ENCODE measurements at regions not wholly inside any gene's neighbourhood (a gene's known extent, or its start where the extent isn't known, plus 50 kb on each side); places are given as distances from the start of the nearest gene placed in this dataset.
"Not testable (repeated sequence)": the region's sequence is repeated elsewhere in the genome, so short reads cannot be mapped to it uniquely, and the experiment has no call there.

DNA sequence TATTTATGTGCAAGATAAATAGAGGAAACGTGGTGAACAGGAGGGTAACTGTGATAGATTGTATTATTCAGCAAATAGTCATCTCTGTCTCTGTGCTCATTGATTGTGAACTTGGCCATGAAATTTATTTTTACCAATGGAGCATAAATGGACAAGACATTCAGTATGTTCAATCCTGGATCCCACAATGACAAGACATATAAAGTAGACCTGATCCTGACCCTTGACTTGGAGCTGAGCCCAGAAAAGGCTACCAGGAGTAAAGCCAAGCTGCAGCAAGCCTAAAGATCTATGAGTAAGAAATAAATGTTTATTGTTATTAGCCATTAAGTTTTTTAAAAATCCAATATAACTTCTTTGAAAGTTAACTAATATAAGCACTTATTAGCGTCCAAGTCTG, 531.2 kb downstream of the PIK3C3 start:
- DNase-seq = no peak

DNA sequence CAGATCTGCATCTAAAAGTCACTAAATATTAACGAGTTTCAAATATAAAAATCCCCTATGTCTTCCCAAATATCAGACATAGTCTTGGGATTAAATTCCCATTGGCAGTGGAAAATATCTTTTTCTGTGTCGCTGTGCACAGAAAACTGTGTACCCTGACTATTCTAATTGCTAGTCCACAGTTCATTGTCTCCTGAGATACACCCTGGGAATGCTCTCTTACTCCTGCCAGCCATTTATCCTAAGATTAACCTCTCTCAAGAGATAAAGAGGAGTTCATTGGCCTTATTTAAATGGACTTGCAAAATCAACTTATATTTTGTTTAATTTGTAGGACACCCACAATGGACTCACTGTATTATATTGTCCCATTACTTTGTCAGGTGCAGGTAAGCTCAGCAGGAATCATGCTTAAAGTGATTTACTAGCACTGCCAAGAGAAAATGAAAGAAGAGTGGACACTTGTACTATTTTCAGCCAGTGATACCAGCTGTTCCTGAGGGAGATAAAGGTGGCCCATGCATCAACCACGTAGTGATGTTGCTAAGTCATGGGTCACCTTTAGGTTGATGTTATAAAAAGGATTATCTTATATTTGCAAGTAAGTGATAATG, 553.8 kb downstream of the PIK3C3 start:
- no peak for DNase-seq

DNA sequence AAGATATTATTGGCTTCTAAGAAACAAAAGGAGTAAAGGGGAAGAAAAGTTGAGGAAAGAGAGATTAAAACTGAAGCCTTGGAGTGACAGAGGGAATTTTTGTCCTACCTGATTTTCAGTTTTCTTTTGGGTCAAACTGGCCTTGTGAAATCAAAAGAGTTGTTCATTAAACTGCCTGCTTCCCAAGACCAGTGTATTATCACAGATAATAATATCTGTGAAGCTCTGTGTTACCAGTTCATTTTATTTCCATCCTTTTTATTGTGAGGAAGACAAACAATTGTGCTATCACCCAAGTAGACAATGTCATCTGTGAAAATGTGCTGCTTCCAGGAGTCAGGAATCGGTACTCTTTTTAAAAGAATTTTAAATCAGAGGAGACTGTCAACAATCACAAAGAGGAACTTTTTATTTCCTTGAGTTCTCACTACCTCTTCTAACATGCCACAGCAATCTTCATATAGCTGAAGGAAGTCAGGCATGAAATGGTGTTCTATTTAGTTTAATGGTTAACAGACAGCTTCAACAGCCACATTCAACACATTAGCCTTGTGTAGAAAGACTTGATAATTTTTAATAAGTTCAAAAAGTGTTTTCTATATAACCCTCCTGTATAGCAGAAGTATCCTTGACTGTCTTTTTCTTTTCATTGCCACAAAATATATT, 554.8 kb downstream of the PIK3C3 start:
- no peak for DNase-seq

GRCh38 chr18:42510540-42510939, 555.5 kb downstream of the PIK3C3 start:
- no peak for DNase-seq

DNA sequence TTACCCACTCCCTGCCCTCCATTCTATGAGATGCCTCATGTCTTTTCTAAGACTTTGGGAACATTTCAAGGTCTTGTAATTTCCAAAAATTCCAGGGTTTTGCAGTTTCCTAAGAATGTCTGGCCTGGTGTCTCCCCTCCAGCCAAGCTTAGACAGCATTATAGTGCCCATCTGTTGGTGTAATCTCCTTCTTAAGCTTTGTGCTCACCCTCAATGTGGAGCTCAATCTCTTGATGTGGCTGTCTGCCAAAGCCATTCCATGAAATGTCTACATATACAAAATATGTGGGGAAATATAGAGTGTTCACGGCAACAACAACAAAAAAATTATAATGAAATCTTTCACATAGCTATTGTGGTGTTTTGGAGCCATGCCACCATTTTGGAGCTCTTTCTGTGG, 558.4 kb downstream of the PIK3C3 start:
- no peak for DNase-seq

DNA sequence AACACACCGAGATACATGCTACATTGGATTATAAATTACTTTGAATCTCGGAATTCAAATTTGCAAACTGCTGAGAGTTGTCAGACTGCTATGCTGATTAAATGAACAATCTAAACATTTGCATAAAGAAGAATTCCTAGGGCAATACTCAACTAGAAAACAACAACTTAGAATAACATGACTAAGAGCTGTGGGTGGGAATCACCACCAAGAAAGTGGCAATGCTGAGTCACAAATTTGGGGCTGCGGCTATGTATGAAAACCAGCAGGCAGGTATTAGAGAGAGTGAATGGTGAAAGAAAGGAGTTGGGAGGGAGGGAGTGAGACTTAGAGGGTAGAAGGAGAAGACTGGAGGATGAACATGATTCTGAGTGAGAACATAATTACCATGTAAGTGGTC, 559.5 kb downstream of the PIK3C3 start:
- peak; percentile 9 for DNase-seq

DNA sequence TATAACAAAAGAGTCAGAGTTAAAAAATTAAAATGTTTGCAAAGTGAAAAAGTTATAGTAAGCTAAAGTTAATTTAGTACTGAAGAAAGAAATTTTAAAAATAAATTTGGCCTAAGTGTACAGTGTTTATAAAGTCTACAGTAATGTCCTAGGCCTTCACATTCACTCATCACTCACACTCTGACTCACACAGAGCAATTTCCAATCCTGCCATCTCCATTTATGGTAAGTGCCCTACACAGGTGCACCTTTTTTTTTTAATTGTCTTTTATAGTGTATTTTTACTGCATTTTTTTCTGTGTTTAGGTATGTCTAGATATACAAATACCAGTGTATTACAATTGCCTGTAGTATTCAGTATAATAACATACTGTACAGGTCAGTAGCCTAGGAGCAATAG, 562.9 kb downstream of the PIK3C3 start:
- no peak for DNase-seq

DNA sequence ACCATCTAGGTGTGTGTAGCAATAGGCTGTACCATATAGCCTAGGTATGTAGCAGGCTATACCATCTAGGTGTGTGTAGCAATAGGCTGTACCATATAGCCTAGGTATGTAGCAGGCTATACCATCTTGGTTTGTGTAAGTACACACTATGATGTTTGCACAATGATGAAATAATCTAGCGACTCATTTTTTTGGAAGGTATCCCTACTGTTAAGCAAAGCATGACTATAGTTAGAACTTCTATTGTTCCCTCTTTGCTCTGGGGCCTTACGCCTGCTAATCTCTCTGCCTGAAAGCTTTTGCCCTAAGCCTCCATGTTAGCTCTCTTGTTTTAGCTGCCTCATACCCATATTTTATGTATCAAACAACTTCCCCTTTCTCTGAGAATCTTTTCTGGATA, 563.3 kb downstream of the PIK3C3 start:
- DNase-seq = not testable (repeated sequence)

DNA sequence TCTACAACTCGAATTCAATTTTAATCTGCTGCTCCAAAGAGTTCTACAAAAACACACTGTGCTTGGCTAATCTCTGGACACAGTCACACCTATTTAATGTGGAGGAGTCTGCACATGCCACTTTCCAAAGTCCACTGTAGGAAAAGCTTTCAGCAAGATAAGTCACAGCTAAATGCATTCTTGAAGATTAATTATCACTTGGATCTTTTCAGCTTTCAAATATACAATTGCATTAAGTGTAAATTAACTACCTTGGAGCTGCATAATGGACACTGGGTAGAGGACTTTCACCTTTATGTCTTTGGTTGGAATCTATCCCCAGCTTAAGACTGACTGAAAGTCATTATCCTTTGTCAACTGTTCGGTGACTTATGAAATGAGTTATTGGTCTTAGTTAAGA, 565.1 kb downstream of the PIK3C3 start:
- DNase-seq = no peak

DNA sequence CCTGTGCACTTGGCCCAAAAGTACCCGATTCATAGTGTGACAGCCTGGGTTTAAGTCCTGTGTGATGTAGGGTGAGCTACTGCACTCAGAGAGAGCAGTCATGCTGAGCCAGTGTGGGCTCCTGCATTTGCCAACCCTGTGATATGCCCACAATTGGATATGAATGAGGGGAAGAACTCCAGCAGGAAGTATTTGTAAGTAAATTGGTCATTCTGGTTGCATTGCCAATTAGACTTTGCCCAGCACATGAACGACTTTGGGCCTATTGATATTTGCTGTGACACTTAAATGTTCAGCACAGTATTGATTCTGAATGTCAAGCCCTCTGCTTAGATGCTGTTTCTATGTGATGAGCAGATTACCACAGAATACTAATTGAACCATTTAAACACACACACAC, 570.9 kb downstream of the PIK3C3 start:
- DNase-seq = no peak

- no peak for DNase-seq
Observed at GRCh38 chr18:42527766-42528165, 572.7 kb downstream of the PIK3C3 start.

DNA sequence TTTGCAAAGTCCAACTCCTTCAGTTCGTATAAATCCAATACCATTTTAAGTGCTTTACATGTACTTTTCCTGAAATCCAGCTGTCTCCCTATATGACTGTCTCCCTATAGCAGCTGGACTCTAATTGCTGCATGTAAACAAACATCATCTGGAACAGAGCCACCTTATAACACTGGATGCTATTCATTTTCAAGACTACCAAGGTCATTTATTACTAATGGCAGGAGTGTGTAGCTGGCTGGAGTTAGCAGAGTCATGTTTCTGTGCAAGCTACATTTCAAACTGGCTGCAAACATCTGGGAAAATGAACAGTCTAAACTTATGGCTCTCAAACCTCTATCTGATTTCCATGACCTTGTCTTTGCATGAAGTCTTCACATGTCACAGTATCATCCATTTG, 575.2 kb downstream of the PIK3C3 start:
- DNase-seq = no peak

DNA sequence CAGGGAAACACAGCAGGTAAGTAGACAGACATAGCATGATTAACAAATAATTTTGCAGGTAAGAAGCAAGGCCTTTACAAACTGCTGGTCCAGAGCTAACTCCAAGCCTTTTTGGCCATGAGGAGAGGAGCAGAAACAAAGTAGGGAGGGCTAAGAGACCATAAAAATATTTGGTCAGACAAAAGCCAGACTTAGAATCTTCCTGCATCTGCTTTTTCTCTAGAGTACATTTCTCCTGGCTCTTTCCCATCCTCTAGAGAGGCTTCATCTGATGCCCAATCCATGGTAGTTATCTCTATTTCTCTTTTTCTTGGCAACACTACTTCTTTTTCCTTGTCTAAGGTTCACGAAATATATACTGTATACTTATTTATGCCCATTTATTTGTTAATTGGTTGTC, 577.1 kb downstream of the PIK3C3 start:
- DNase-seq = no peak

- DNase-seq = no peak
Observed at GRCh38 chr18:42533009-42533575, 578.1 kb downstream of the PIK3C3 start.

GRCh38 chr18:42533616-42534015, 578.6 kb downstream of the PIK3C3 start:
- DNase-seq = no peak

GRCh38 chr18:42534313-42534712, 579.3 kb downstream of the PIK3C3 start:
- DNase-seq = no peak

DNA sequence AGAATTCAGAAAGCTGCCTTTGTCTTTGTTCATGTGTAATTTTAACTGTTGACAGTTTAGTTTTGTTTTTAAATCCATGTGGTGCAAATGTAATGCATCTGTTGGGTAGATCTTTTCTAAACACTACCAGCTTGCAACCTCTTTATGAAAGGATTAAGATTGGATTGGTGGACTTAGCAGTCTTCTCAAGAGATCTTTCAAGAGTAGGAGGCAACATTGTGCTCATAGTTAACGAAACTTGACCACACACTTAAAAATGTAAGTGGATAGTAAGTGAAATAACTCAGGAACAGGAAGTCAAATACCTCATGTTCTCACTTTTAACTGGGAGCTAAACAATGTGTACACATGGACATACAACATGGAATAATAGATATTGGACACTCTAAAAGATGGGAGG, 579.0 kb downstream of the RIT2 start:
- no peak for DNase-seq

DNA sequence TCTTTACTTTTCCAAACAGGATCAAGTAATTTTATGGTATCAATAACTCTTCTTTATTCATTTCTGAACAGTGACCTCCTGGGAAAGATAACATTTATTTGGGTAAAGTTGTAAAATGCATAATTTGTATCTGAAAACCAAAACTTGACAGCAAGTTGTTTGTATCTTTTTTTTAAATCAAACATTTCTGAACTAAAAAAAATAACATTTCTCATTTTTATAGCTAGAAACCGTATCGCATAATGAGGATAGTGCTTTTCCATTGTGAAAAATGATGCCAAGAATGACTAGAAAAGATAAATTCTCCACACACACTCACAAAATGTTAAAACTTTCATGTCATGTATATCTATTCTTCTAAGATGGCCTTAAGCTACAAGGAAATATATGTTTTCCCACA, 578.2 kb downstream of the RIT2 start:
- DNase-seq = no peak

DNA sequence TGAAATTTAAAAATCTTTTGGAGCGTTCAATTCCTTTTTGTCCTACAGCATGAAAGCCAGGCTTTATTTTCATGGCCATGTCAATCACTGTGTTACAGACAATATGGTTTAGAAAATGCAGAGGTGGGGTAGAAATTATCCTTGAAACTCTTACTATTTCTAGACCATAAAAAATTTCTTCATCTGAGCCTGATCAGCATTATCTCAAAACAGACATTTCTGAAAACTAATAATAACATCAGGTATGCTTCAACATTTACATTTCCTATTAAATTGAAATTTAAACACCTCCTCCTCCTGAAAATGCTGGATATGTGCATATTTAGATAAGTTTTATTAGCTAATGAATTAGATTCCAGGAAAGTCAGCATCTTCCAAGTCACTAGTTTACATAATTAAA, 570.6 kb downstream of the RIT2 start:
- DNase-seq = no peak

- peak; percentile 1 for DNase-seq
Observed at GRCh38 chr18:42545825-42546224, 569.7 kb downstream of the RIT2 start.

DNA sequence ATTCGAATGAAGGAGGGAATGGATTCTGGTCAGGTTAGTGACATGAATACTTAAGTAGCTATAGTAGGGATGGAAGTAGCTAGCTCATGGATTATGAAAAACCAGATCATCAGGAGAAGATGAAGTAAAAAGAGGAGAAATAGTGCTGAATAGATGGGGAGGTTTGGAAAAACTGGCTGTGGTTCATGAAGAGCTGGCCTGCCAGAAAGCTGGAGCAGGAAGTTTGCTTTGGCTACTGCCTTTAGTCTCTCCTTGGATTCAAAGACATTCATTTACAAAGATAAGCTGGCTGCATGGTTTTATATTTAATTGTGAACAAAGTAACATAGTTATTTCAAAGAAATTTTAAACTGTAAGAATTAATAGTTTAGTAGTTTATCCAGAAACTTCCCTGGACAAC, 567.0 kb downstream of the RIT2 start:
- no peak for DNase-seq

GRCh38 chr18:42549596-42549995, 565.9 kb downstream of the RIT2 start:
- DNase-seq = no peak

DNA sequence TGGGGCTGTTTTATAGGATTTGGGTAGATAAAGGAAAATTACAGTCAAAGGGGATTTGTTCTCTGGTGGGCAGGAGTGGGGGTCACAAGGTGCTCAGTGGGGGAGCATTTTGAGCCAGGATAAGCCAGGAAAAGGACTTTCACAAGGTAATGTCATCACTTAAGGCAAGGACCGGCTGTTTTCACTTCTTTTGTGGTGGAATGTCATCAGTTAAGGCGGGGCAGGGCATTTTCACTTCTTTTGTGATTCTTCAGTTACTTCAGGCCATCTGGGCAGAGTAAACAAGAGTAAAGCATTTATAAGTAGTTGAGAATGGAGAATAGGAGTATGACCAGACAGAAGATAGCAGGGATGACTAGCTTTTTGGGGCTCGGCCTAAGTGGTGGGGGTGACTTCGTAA, 562.9 kb downstream of the RIT2 start:
- DNase-seq = not testable (repeated sequence)

GRCh38 chr18:42559069-42559690, 556.3 kb downstream of the RIT2 start:
- DNase-seq = no peak
